UCSD-AML1 (cell line): ENCODE measurements at regions not wholly inside any gene's neighbourhood (a gene's known extent, or its start where the extent isn't known, plus 50 kb on each side); places are given as distances from the start of the nearest gene placed in this dataset.

Source experiments
- DNase-seq: peaks from one replicate; lab custom pipeline; 2025; ENCODE audit not compliant: unreplicated experiment; lab: John Stamatoyannopoulos, UW

GRCh38 chr12:69129017-69129416 lies 110.4 kb upstream of the CPSF6 start:
- DNase-seq = no peak

- DNase-seq = no peak
These were observed 109.8 kb upstream of the CPSF6 start for GRCh38 chr12:69129564-69129963.

GRCh38 chr12:69130064-69130463 lies 109.3 kb upstream of the CPSF6 start:
- DNase-seq = no peak

- DNase-seq = no peak
These were observed 108.3 kb upstream of the CPSF6 start for GRCh38 chr12:69131077-69131476.

- no peak for DNase-seq
These were observed 102.3 kb upstream of the CPSF6 start for GRCh38 chr12:69136931-69137613.

GRCh38 chr12:69141074-69141473 lies 98.3 kb upstream of the CPSF6 start:
- no peak for DNase-seq

- DNase-seq = no peak
These were observed 90.1 kb upstream of the CPSF6 start for GRCh38 chr12:69149270-69149669.

- no peak for DNase-seq
These were observed 89.1 kb upstream of the CPSF6 start for GRCh38 chr12:69150083-69150795.

GRCh38 chr12:69150796-69151127 lies 88.6 kb upstream of the CPSF6 start:
- no peak for DNase-seq

- DNase-seq = no peak
These were observed 88.1 kb upstream of the CPSF6 start for GRCh38 chr12:69151254-69151764.

GRCh38 chr12:69154585-69155363 lies 84.6 kb upstream of the CPSF6 start:
- DNase-seq = peak; percentile 56

GRCh38 chr12:69157023-69157655 lies 82.2 kb upstream of the CPSF6 start:
- DNase-seq = peak; percentile 84

GRCh38 chr12:69161829-69162228 lies 77.5 kb upstream of the CPSF6 start:
- no peak for DNase-seq

GRCh38 chr12:69163681-69164362 lies 75.5 kb upstream of the CPSF6 start:
- DNase-seq = no peak

GRCh38 chr12:69167648-69168165 lies 71.7 kb upstream of the CPSF6 start:
- no peak for DNase-seq

GRCh38 chr12:69168363-69168762 lies 71.0 kb upstream of the CPSF6 start:
- DNase-seq = no peak

- no peak for DNase-seq
These were observed 70.5 kb upstream of the CPSF6 start for GRCh38 chr12:69168828-69169227.

- DNase-seq = no peak
These were observed 69.1 kb upstream of the CPSF6 start for GRCh38 chr12:69170293-69170692.

- no peak for DNase-seq
These were observed 67.5 kb upstream of the CPSF6 start for GRCh38 chr12:69171881-69172280.

GRCh38 chr12:69172491-69172890 lies 66.9 kb upstream of the CPSF6 start:
- DNase-seq = no peak

- DNase-seq = no peak
These were observed 66.0 kb upstream of the CPSF6 start for GRCh38 chr12:69173368-69173767.
